ENCODE measurements at regions not wholly inside any gene's neighbourhood (a gene's known extent, or its start where the extent isn't known, plus 50 kb on each side); places are given as distances from the start of the nearest gene placed in this dataset.

- intact Hi-C loops (cut with micrococcal nuclease) = no loop called here
- Mint-ChIP-seq H3K4me1 (peaks cover 17% of the 10 kb centered on the region), H3K27me3 (peaks cover 18% of the 10 kb centered on the region), H3K4me3 (no peak overlapping the region), H3K27ac (no peak overlapping the region), H3K9me3 (peaks cover 6% of the 10 kb centered on the region), H3K36me3 (ENCODE audit: low read depth) (no peaks in the 10 kb centered on the region)
- no peak for DNase-seq
Observed at GRCh38 chr12:107306141-107306659, 212.9 kb upstream of the CRY1 start.

- DNase-seq = no peak
- H3K4me1 Mint-ChIP-seq = peaks cover 17% of the 10 kb centered on the region
- peaks cover 30% of the 10 kb centered on the region for H3K27me3 Mint-ChIP-seq
- no peak overlapping the region for H3K4me3 Mint-ChIP-seq
- H3K27ac Mint-ChIP-seq = no peak overlapping the region
- no peaks in the 10 kb centered on the region for H3K36me3 Mint-ChIP-seq (ENCODE audit: low read depth)
- intact Hi-C loops (cut with micrococcal nuclease) = no loop called here
- peaks cover 6% of the 10 kb centered on the region for H3K9me3 Mint-ChIP-seq
Observed at GRCh38 chr12:107308310-107308709, 215.0 kb upstream of the CRY1 start.

GRCh38 chr12:107309020-107309419 lies 215.7 kb upstream of the CRY1 start:
- peak overlapping the region; percentile 17 for H3K4me3 Mint-ChIP-seq
- peak; percentile 83 for DNase-seq
- intact Hi-C loops (cut with micrococcal nuclease) = no loop called here
- H3K36me3 Mint-ChIP-seq (ENCODE audit: low read depth) = no peaks in the 10 kb centered on the region
- H3K27ac Mint-ChIP-seq = peak overlapping the region; percentile 14
- peaks cover 6% of the 10 kb centered on the region for H3K9me3 Mint-ChIP-seq
- peaks cover 17% of the 10 kb centered on the region for H3K4me1 Mint-ChIP-seq
- H3K27me3 Mint-ChIP-seq = peaks cover 37% of the 10 kb centered on the region

- peaks cover 45% of the 10 kb centered on the region for H3K27me3 Mint-ChIP-seq
- no peaks in the 10 kb centered on the region for H3K36me3 Mint-ChIP-seq (ENCODE audit: low read depth)
- H3K27ac Mint-ChIP-seq = no peak overlapping the region
- peaks cover 17% of the 10 kb centered on the region for H3K4me1 Mint-ChIP-seq
- no peak overlapping the region for H3K4me3 Mint-ChIP-seq
- intact Hi-C loops (cut with micrococcal nuclease) = no loop called here
- no peak for DNase-seq
- H3K9me3 Mint-ChIP-seq = no peaks in the 10 kb centered on the region
Observed at GRCh38 chr12:107310621-107311020, 217.3 kb upstream of the CRY1 start.

GRCh38 chr12:107311682-107312081 lies 218.3 kb upstream of the CRY1 start:
- intact Hi-C loops (cut with micrococcal nuclease) = no loop called here
- no peak for DNase-seq
- no peaks in the 10 kb centered on the region for H3K36me3 Mint-ChIP-seq (ENCODE audit: low read depth)
- H3K9me3 Mint-ChIP-seq = no peaks in the 10 kb centered on the region
- peaks cover 17% of the 10 kb centered on the region for H3K4me1 Mint-ChIP-seq
- H3K27ac Mint-ChIP-seq = no peak overlapping the region
- peaks cover 43% of the 10 kb centered on the region for H3K27me3 Mint-ChIP-seq
- H3K4me3 Mint-ChIP-seq = no peak overlapping the region

GRCh38 chr12:107317751-107318555 lies 224.6 kb upstream of the CRY1 start:
- no peaks in the 10 kb centered on the region for H3K36me3 Mint-ChIP-seq (ENCODE audit: low read depth)
- no peaks in the 10 kb centered on the region for H3K9me3 Mint-ChIP-seq
- H3K27ac Mint-ChIP-seq = peak overlapping the region; percentile 50
- DNase-seq = peak; percentile 97
- peaks cover 28% of the 10 kb centered on the region for H3K27me3 Mint-ChIP-seq
- peaks cover 26% of the 10 kb centered on the region for H3K4me1 Mint-ChIP-seq
- intact Hi-C loops (cut with micrococcal nuclease) = loop anchor here (1.0 to 5.0 kb wide), 4 partner anchors 84 to 292 kb away; no protein-coding TSS in a partner anchor
- H3K4me3 Mint-ChIP-seq = peak overlapping the region; percentile 88

- peak overlapping the region; percentile 88 for H3K4me3 Mint-ChIP-seq
- intact Hi-C loops (cut with micrococcal nuclease) = loop anchor here (1.0 to 5.0 kb wide), 3 partner anchors 84 to 292 kb away; no protein-coding TSS in a partner anchor
- no peak for DNase-seq
Observed at GRCh38 chr12:107318556-107318805, 225.1 kb upstream of the CRY1 start.

GRCh38 chr12:107318806-107319532 lies 225.6 kb upstream of the CRY1 start:
- Mint-ChIP-seq H3K9me3 (no peaks in the 10 kb centered on the region), H3K4me1 (peaks cover 36% of the 10 kb centered on the region), H3K27ac (peak overlapping the region; percentile 90), H3K36me3 (ENCODE audit: low read depth) (no peaks in the 10 kb centered on the region), H3K4me3 (peak overlapping the region; percentile 88), H3K27me3 (peaks cover 20% of the 10 kb centered on the region)
- intact Hi-C loops (cut with micrococcal nuclease) = loop anchor here (1.0 to 5.0 kb wide), 3 partner anchors 83 to 291 kb away; no protein-coding TSS in a partner anchor
- peak; percentile 80 for DNase-seq

More at GRCh38 chr12:107318556-107318805, 225.1 kb upstream of the CRY1 start:
- no peaks in the 10 kb centered on the region for H3K36me3 Mint-ChIP-seq (ENCODE audit: low read depth)
- peaks cover 31% of the 10 kb centered on the region for H3K4me1 Mint-ChIP-seq
- no peaks in the 10 kb centered on the region for H3K9me3 Mint-ChIP-seq
- peak overlapping the region; percentile 47 for H3K27ac Mint-ChIP-seq
- peaks cover 25% of the 10 kb centered on the region for H3K27me3 Mint-ChIP-seq

GRCh38 chr12:107319533-107320032 lies 226.2 kb upstream of the CRY1 start:
- H3K27ac Mint-ChIP-seq = peak overlapping the region; percentile 91
- peaks cover 14% of the 10 kb centered on the region for H3K27me3 Mint-ChIP-seq
- intact Hi-C loops (cut with micrococcal nuclease) = loop anchor here (1.0 to 5.0 kb wide), 4 partner anchors 187 to 441 kb away; partner anchors contain the start of genes CRY1, PRDM4 and PWP1
- DNase-seq = peak; percentile 81
- no peaks in the 10 kb centered on the region for H3K9me3 Mint-ChIP-seq
- no peaks in the 10 kb centered on the region for H3K36me3 Mint-ChIP-seq (ENCODE audit: low read depth)
- peak overlapping the region; percentile 88 for H3K4me3 Mint-ChIP-seq
- peaks cover 39% of the 10 kb centered on the region for H3K4me1 Mint-ChIP-seq

GRCh38 chr12:107320033-107320928 lies 226.9 kb upstream of the CRY1 start:
- no peaks in the 10 kb centered on the region for H3K9me3 Mint-ChIP-seq
- peaks cover 7% of the 10 kb centered on the region for H3K27me3 Mint-ChIP-seq
- H3K27ac Mint-ChIP-seq = peak overlapping the region; percentile 91
- peak overlapping the region; percentile 88 for H3K4me3 Mint-ChIP-seq
- H3K4me1 Mint-ChIP-seq = peaks cover 44% of the 10 kb centered on the region
- no peaks in the 10 kb centered on the region for H3K36me3 Mint-ChIP-seq (ENCODE audit: low read depth)
- peak; percentile 97 for DNase-seq
- intact Hi-C loops (cut with micrococcal nuclease) = loop anchor here (1.0 to 5.0 kb wide), 3 partner anchors 227 to 441 kb away; partner anchors contain the start of genes CRY1, PRDM4 and PWP1

- intact Hi-C loops (cut with micrococcal nuclease) = loop anchor here (1.0 to 5.0 kb wide), 6 partner anchors 8 to 440 kb away; partner anchors contain the start of genes CRY1, PRDM4 and PWP1
- peak; percentile 94 for DNase-seq
- Mint-ChIP-seq H3K4me3 (peak overlapping the region; percentile 88), H3K36me3 (ENCODE audit: low read depth) (no peaks in the 10 kb centered on the region), H3K9me3 (no peaks in the 10 kb centered on the region), H3K27ac (peak overlapping the region; percentile 91), H3K27me3 (peaks cover 3% of the 10 kb centered on the region), H3K4me1 (peaks cover 45% of the 10 kb centered on the region)
Observed at GRCh38 chr12:107320929-107321631, 227.7 kb upstream of the CRY1 start.

- Mint-ChIP-seq H3K36me3 (ENCODE audit: low read depth) (peaks cover 1% of the 10 kb centered on the region), H3K4me1 (peaks cover 54% of the 10 kb centered on the region), H3K27ac (peak overlapping the region; percentile 91), H3K9me3 (no peaks in the 10 kb centered on the region), H3K4me3 (peak overlapping the region; percentile 88), H3K27me3 (no peaks in the 10 kb centered on the region)
- intact Hi-C loops (cut with micrococcal nuclease) = loop anchor here (1.0 to 5.0 kb wide), 2 partner anchors 30 to 365 kb away; partner anchors contain the start of gene PWP1
- peak; percentile 85 for DNase-seq
Observed at GRCh38 chr12:107322063-107322462, 228.7 kb upstream of the CRY1 start.
